HG02610 (cell line): ENCODE measurements at regions not wholly inside any gene's neighbourhood (a gene's known extent, or its start where the extent isn't known, plus 50 kb on each side); places are given as distances from the start of the nearest gene placed in this dataset.
"Not testable (repeated sequence)": the region's sequence is repeated elsewhere in the genome, so short reads cannot be mapped to it uniquely, and the experiment has no call there.

Experiments used
- ATAC-seq: cut with Tn5 transposase; IDR thresholded peaks from one replicate; pipeline ENCODE4 v1.9.1; 2021; ENCODE audit warnings: mild to moderate bottlenecking, moderate library complexity; ENCODE audit not compliant: unreplicated experiment

- not testable (repeated sequence) for ATAC-seq
These were observed 108.7 kb downstream of the NPIPB11 start for GRCh38 chr16:29297809-29298177.

GRCh38 chr16:29297144-29297808 is 109.2 kb downstream of the NPIPB11 start:
- not testable (repeated sequence) for ATAC-seq

GRCh38 chr16:29296176-29296575 is 110.3 kb downstream of the NPIPB11 start:
- not testable (repeated sequence) for ATAC-seq

GRCh38 chr16:29294951-29295795 is 111.3 kb downstream of the NPIPB11 start:
- ATAC-seq, result not testable (repeated sequence)

- not testable (repeated sequence) for ATAC-seq
These were observed 112.0 kb downstream of the NPIPB11 start for GRCh38 chr16:29294400-29294933.

- ATAC-seq, result not testable (repeated sequence)
These were observed 113.0 kb downstream of the NPIPB11 start for GRCh38 chr16:29293545-29293944.

GRCh38 chr16:29292952-29293471 is 113.5 kb downstream of the NPIPB11 start:
- not testable (repeated sequence) for ATAC-seq

GRCh38 chr16:29291329-29292271 is 114.9 kb downstream of the NPIPB11 start:
- ATAC-seq, result not testable (repeated sequence)

- ATAC-seq, result peak; percentile 79
These were observed 115.8 kb downstream of the NPIPB11 start for GRCh38 chr16:29290631-29291247.

- ATAC-seq, result not testable (repeated sequence)
These were observed 116.8 kb downstream of the NPIPB11 start for GRCh38 chr16:29289516-29290239.

- ATAC-seq, result not testable (repeated sequence)
These were observed 117.6 kb downstream of the NPIPB11 start for GRCh38 chr16:29288711-29289474.

GRCh38 chr16:29287871-29288535 is 118.5 kb downstream of the NPIPB11 start:
- not testable (repeated sequence) for ATAC-seq

- ATAC-seq, result not testable (repeated sequence)
These were observed 119.3 kb downstream of the NPIPB11 start for GRCh38 chr16:29287246-29287645.

GRCh38 chr16:29286796-29287195 is 119.7 kb downstream of the NPIPB11 start:
- ATAC-seq, result not testable (repeated sequence)

GRCh38 chr16:29286161-29286560 is 120.3 kb downstream of the NPIPB11 start:
- not testable (repeated sequence) for ATAC-seq

- not testable (repeated sequence) for ATAC-seq
These were observed 121.2 kb downstream of the NPIPB11 start for GRCh38 chr16:29285151-29285885.

GRCh38 chr16:29284723-29285122 is 121.8 kb downstream of the NPIPB11 start:
- not testable (repeated sequence) for ATAC-seq
